OCI-LY3 (cell line): ENCODE measurements at regions not wholly inside any gene's neighbourhood (a gene's known extent, or its start where the extent isn't known, plus 50 kb on each side); places are given as distances from the start of the nearest gene placed in this dataset.

Source experiments
- H2AFZ ChIP-seq: fragments of 200-600, 300-600 bp; shearing (Covaris generic); 2 replicates; pipeline ENCODE4 v1.6.0; 2014; ENCODE audit warnings: antibody characterized with exemption, low read depth, low read length
- H3K27ac ChIP-seq: fragments of 200-600, 300-600 bp; sonication (generic); 2 replicates; pipeline ENCODE4 v1.5.1; 2014; ENCODE audit warnings: mild to moderate bottlenecking, low read length, moderate library complexity, mixed read lengths
- H3K27me3 ChIP-seq: fragments of 200-600, 300-600 bp; sonication (generic); 2 replicates; pipeline ENCODE4 v1.6.1; 2014; ENCODE audit warnings: low read depth, low read length, mixed read lengths
- H3K36me3 ChIP-seq: fragments of 200-600, 300-600 bp; sonication (generic); replicated peaks from 2 replicates; pipeline ENCODE3; 2014; ENCODE audit warnings: low read depth, low read length, mixed read lengths
- H3K4me1 ChIP-seq: fragments of 300-600, 200-600 bp; sonication (generic); 2 replicates; pipeline ENCODE4 v1.6.1; 2014; ENCODE audit warnings: low read length, mixed read lengths
- H3K4me2 ChIP-seq: fragments of 200-600, 300-600 bp; sonication (generic); 2 replicates; pipeline ENCODE4 v1.6.1; 2014; ENCODE audit warnings: low read length, mixed read lengths
- H3K4me3 ChIP-seq: fragments of 300-600, 200-600 bp; sonication (generic); 2 replicates; pipeline ENCODE4 v1.5.1; 2014; ENCODE audit warnings: antibody characterized with exemption, mild to moderate bottlenecking, low read length, moderate library complexity
- H3K79me2 ChIP-seq: fragments of 300-600, 200-600 bp; shearing (Covaris generic); 2 replicates; pipeline ENCODE4 v1.6.1; 2014; ENCODE audit warnings: mild to moderate bottlenecking, low read length, mixed read lengths
- H3K9ac ChIP-seq: fragments of 300-600, 200-600 bp; shearing (Covaris generic); 2 replicates; pipeline ENCODE4 v1.6.0; 2014; ENCODE audit warnings: mild to moderate bottlenecking, low read length, moderate library complexity
- H3K9me3 ChIP-seq: fragments of 200-600, 300-600 bp; shearing (Covaris generic); 2 replicates; pipeline ENCODE4 v1.6.1; 2014; ENCODE audit warnings: low read length, mixed read lengths; ENCODE audit not compliant: insufficient read depth
- H4K20me1 ChIP-seq: fragments of 200-600, 300-600 bp; sonication (generic); 2 replicates; pipeline ENCODE4 v1.6.1; 2016; ENCODE audit warnings: low read length, mixed read lengths; ENCODE audit not compliant: insufficient read depth
- EZH2phosphoT487 ChIP-seq: fragments of 200-600 bp; shearing (Covaris generic); IDR thresholded peaks from 2 replicates; pipeline ENCODE4 v1.6.1; 2018; ENCODE audit warnings: antibody characterized with exemption, mixed run types, low read depth
- TF ChIP-seq, protein P1 (sequence below): fragments of 200-600, 300-600 bp; sonication (generic); IDR thresholded peaks from 2 replicates; pipeline ENCODE4 v1.5.1; 2014; ENCODE audit warnings: antibody characterized with exemption, low read length, low read depth

DNA sequence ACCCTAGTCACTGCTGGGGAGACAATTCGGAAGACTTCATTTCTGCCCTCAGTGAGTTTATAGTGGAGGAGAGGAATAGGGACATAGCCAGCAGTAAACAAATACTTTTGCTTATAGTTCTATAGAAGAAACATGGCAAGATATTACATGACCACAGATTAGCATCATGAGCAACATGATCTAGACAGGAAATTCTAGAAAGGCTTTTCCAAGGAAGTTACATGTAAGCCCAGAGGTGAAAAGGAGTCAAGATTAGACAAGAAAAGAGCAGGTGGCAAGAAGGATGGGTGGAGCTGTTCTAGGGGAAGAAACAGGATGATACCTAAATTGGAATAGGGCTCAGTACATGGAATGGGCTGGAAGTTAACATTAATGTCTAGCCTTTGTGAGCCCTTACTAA lies 82.8 kb upstream of the MYO10 start:
- TF ChIP-seq EZH2phosphoT487: no peak
- TF ChIP-seq, protein P1, sequence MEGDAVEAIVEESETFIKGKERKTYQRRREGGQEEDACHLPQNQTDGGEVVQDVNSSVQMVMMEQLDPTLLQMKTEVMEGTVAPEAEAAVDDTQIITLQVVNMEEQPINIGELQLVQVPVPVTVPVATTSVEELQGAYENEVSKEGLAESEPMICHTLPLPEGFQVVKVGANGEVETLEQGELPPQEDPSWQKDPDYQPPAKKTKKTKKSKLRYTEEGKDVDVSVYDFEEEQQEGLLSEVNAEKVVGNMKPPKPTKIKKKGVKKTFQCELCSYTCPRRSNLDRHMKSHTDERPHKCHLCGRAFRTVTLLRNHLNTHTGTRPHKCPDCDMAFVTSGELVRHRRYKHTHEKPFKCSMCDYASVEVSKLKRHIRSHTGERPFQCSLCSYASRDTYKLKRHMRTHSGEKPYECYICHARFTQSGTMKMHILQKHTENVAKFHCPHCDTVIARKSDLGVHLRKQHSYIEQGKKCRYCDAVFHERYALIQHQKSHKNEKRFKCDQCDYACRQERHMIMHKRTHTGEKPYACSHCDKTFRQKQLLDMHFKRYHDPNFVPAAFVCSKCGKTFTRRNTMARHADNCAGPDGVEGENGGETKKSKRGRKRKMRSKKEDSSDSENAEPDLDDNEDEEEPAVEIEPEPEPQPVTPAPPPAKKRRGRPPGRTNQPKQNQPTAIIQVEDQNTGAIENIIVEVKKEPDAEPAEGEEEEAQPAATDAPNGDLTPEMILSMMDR: no peak
- H3K27me3 ChIP-seq: no peaks in the 10 kb centered on the region
- no peak overlapping the region for H3K9ac ChIP-seq
- H3K4me1 ChIP-seq: peaks cover 4% of the 10 kb centered on the region; the same call in 1 of the 2 replicates
- H3K36me3 ChIP-seq: no peaks in the 10 kb centered on the region
- H3K79me2 ChIP-seq: no peaks in the 10 kb centered on the region
- H3K4me3 ChIP-seq: no peak overlapping the region
- H3K27ac ChIP-seq: no peak overlapping the region
- no peaks in the 10 kb centered on the region for H3K9me3 ChIP-seq
- no peaks in the 10 kb centered on the region for H4K20me1 ChIP-seq
- H2AFZ ChIP-seq: no peak overlapping the region
- H3K4me2 ChIP-seq: no peak overlapping the region

DNA sequence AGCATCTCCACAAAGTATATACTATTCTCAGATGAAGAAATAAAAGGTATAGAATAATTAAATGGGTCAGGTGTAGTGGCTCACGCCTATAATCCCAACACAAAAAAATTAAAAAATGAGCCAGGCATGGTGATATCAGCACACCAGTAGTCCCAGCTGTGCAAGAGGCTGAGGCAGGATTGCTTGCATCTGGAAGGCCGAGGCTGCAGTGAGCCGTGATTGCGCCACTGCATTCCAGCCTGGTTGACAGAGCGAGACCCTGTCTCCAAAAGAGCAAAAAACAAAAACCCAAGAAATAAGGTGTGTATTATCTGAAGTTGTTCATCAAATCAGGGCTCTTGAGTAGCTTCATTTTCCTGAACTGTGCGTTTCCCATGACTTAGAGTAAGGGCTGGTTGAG lies 83.2 kb upstream of the MYO10 start:
- Histone ChIP-seq H2AFZ (no peak overlapping the region), H3K9me3 (no peaks in the 10 kb centered on the region), H3K27ac (no peak overlapping the region)

DNA sequence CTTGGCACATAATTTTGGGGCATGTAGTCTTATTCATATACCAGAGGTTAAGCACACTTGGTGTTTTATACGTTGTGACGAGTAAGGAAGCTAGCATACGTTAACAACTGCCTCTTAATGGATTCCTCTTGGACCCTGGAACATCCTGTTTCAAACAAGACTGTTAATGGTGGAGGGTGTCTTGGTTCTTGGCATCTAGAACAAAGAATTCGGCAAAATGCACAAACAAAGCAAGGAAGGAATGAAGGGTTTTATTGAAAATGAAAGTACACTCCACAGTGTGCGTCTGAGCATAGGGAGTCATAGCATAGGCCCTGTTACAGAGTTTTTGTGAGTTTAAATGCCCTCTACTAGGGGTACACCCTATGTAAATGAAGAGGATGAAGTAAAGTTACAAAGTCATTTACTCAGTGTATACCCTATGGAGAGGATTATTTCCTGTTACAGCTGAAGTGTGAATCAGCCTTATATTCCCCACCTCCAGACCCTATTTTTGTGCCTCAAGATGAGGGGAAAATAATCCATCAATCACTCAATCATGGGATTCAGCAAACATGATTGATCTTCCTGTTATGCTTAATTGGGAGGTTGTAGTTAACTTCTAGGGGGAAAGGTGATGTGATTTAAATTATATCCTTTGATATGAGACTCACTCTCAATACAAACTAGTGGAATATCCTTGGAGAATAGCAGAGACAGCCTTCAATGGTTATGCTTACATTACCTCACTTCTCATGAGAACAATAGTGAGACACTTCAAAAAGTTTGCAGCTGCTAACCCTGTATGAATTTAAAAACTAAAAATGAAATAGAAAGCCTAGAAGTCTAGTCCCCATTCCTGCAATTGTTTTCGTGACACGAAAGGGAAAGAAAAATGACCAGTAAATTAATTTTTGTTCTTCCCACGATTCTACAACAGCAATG lies 84.9 kb upstream of the MYO10 start:
- Histone ChIP-seq H3K4me1 (peaks cover 4% of the 10 kb centered on the region; the same call in 1 of the 2 replicates), H3K79me2 (no peaks in the 10 kb centered on the region), H2AFZ (no peak overlapping the region), H3K4me3 (no peak overlapping the region), H3K36me3 (no peaks in the 10 kb centered on the region), H3K27me3 (no peaks in the 10 kb centered on the region), H3K9ac (no peak overlapping the region), H4K20me1 (no peaks in the 10 kb centered on the region), H3K27ac (no peak overlapping the region), H3K4me2 (no peak overlapping the region; the same call in 1 of the 2 replicates), H3K9me3 (no peaks in the 10 kb centered on the region)
- no peak for TF ChIP-seq EZH2phosphoT487
- TF ChIP-seq, protein P1: no peak

More for the DNA sequence above, 83.2 kb upstream of the MYO10 start:
- Histone ChIP-seq H3K27me3 (no peaks in the 10 kb centered on the region), H3K36me3 (no peaks in the 10 kb centered on the region), H3K9ac (no peak overlapping the region), H3K4me1 (peaks cover 4% of the 10 kb centered on the region; the same call in 1 of the 2 replicates), H3K79me2 (no peaks in the 10 kb centered on the region), H3K4me2 (no peak overlapping the region), H3K4me3 (no peak overlapping the region), H4K20me1 (no peaks in the 10 kb centered on the region)
- no peak for TF ChIP-seq EZH2phosphoT487
- TF ChIP-seq, protein P1: no peak

DNA sequence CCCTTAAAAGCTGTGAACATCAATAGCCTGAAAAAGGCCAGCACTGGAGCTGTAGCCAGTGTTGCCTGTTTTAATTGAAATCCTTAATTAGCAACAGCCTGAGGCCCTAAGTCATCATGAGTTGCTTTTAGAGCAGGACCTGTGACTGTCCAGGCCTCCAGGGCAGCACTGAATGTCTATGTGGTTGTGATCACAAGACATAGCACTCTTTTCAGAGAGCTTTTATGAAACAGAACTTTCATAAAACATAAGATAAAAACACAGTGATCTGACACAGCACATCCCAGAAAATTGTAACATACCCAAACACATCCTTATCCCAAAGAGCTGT lies 85.5 kb upstream of the MYO10 start:
- Histone ChIP-seq H3K79me2 (no peaks in the 10 kb centered on the region), H3K9me3 (no peaks in the 10 kb centered on the region), H3K9ac (no peak overlapping the region), H3K27me3 (no peaks in the 10 kb centered on the region), H4K20me1 (no peaks in the 10 kb centered on the region), H3K4me2 (no peak overlapping the region), H2AFZ (no peak overlapping the region), H3K4me1 (peaks cover 4% of the 10 kb centered on the region; the same call in 1 of the 2 replicates), H3K27ac (no peak overlapping the region), H3K36me3 (no peaks in the 10 kb centered on the region), H3K4me3 (no peak overlapping the region)
- TF ChIP-seq, protein P1: no peak
- TF ChIP-seq EZH2phosphoT487: no peak
